GM12878 (cell line): ENCODE measurements at regions not wholly inside any gene's neighbourhood (a gene's known extent, or its start where the extent isn't known, plus 50 kb on each side); places are given as distances from the start of the nearest gene placed in this dataset.

Experiments used
- ATAC-seq: fragments of 200-7000 bp; cut with Tn5 transposase; 3 replicates; pipeline ENCODE4 v1.9.1; 2020; ENCODE audit warnings: mild to moderate bottlenecking, moderate library complexity
- BruUV-seq: library from RNA; stranded (reverse); fragments of 400-500 nt; replicated peaks from 2 replicates; lab custom pipeline; 2021; lab: Mats Ljungman, UMichigan
- CTCF ChIA-PET: fragments of 300-600 bp; sonication (Branson Sonifier 250); formaldehyde crosslinking; extraction: SDS; loops from one replicate; lab custom pipeline; 2021; ENCODE audit warnings: inconsistent platforms; lab: Yijun Ruan, JAX
- POLR2A ChIA-PET: fragments of 350-600 bp; formaldehyde crosslinking; extraction: SDS; loops from one replicate; lab custom pipeline; 2021; ENCODE audit warnings: inconsistent platforms; lab: Charles Lee
- RAD21 ChIA-PET: fragments of 300-600 bp; sonication (Branson Sonifier 250); formaldehyde crosslinking; loops from one replicate; lab custom pipeline; 2023; ENCODE audit warnings: antibody characterized with exemption; ENCODE audit not compliant: unreplicated experiment; lab: Charles Lee
- SMC1A ChIA-PET: fragments of 300-600 bp; sonication (Branson Sonifier 250); formaldehyde crosslinking; loops from one replicate; lab custom pipeline; 2023; ENCODE audit not compliant: unreplicated experiment, uncharacterized antibody; lab: Charles Lee
- DNase-seq: peaks from one replicate; pipeline ENCODE4 v3.0.0-alpha.2; 2011; ENCODE audit warnings: low read depth, low spot score
- FAIRE-seq: peaks from 3 replicates; lab custom pipeline; 2011; peaks lifted over from hg19 to GRCh38; lab: Jason Lieb, UNC
- H2AFZ ChIP-seq: 2 replicates; pipeline ENCODE4 v1.6.0; 2011; ENCODE audit warnings: low read depth, low read length, control low read depth; ENCODE audit not compliant: control insufficient read depth
- H3K27ac ChIP-seq: 2 replicates; pipeline ENCODE4 v1.5.1; 2011; ENCODE audit warnings: control low read depth; ENCODE audit not compliant: control insufficient read depth, insufficient read depth
- H3K27me3 ChIP-seq, 2 experiments: replicated peaks in 1 of 2; 2 replicates each; pipeline versions ENCODE4 v1.6.0 to v1.6.1; 2011; ENCODE audit warnings: low read length in 1 of 2; ENCODE audit not compliant: control insufficient read depth in 2 of 2, insufficient read depth in 2 of 2
- H3K36me3 ChIP-seq, 2 experiments: 2 replicates each; pipeline ENCODE4 v1.5.1; 2011; ENCODE audit warnings: low read length in 1 of 2; ENCODE audit not compliant: control insufficient read depth in 2 of 2, insufficient read depth in 2 of 2
- H3K4me1 ChIP-seq: 2 replicates; pipeline ENCODE4 v1.6.1; 2011; ENCODE audit warnings: mild to moderate bottlenecking, low read length, moderate library complexity, mixed read lengths; ENCODE audit not compliant: control insufficient read depth, insufficient read depth
- H3K4me2 ChIP-seq: 2 replicates; pipeline ENCODE4 v1.6.0; 2011; ENCODE audit warnings: control low read depth; ENCODE audit not compliant: control insufficient read depth, insufficient read depth
- H3K4me3 ChIP-seq: fragments of 200-600 bp; sonication (generic); 2 replicates; pipeline ENCODE4 v1.5.1; 2016
- H3K79me2 ChIP-seq: 2 replicates; pipeline ENCODE4 v1.6.0; 2011; ENCODE audit warnings: low read length; ENCODE audit not compliant: control insufficient read depth, insufficient read depth
- H3K9ac ChIP-seq: 2 replicates; pipeline ENCODE4 v1.8.0; 2011; ENCODE audit warnings: low read length, control low read depth, mixed read lengths; ENCODE audit not compliant: control insufficient read depth, insufficient read depth
- H3K9me3 ChIP-seq: replicated peaks from 3 replicates; pipeline ENCODE4 v1.5.1; 2011; ENCODE audit warnings: mild to moderate bottlenecking, low read length; ENCODE audit not compliant: control insufficient read depth, insufficient read depth
- H4K20me1 ChIP-seq: 2 replicates; pipeline ENCODE4 v1.6.0; 2011; ENCODE audit not compliant: control insufficient read depth, insufficient read depth
- BRCA1 ChIP-seq: IDR thresholded peaks from 2 replicates; pipeline ENCODE4 v1.6.1; 2011; ENCODE audit warnings: low read depth, low read length, improper control_type of control experiment
- CREM ChIP-seq: IDR thresholded peaks from 2 replicates; pipeline ENCODE4 v1.6.1; 2014; ENCODE audit warnings: antibody characterized with exemption, low read depth
- IKZF1 ChIP-seq: fragments of 450-650 bp; conservative IDR thresholded peaks from 2 replicates; pipeline ENCODE4 v1.6.1; 2017; ENCODE audit warnings: antibody characterized with exemption, mild to moderate bottlenecking
- MAX ChIP-seq: IDR thresholded peaks from 2 replicates; pipeline ENCODE4 v1.6.1; 2012; ENCODE audit warnings: low read depth, low read length, improper control_type of control experiment
- PAX5 ChIP-seq: IDR thresholded peaks from 2 replicates; pipeline ENCODE4 v1.6.1; 2011; ENCODE audit warnings: low read depth, low read length, borderline replicate concordance
- SMAD1 ChIP-seq: fragments of 450-650 bp; IDR thresholded peaks from 2 replicates; pipeline ENCODE4 v1.6.1; 2018; ENCODE audit warnings: mild to moderate bottlenecking, low read depth; ENCODE audit not compliant: partially characterized antibody
- SREBF1 ChIP-seq: IDR thresholded peaks from 2 replicates; pipeline ENCODE4 v1.6.1; 2012; ENCODE audit warnings: mild to moderate bottlenecking, low read length
- TARDBP ChIP-seq: IDR thresholded peaks from 2 replicates; pipeline ENCODE4 v1.6.1; 2016; ENCODE audit warnings: borderline replicate concordance
- TBL1XR1 ChIP-seq: IDR thresholded peaks from 2 replicates; pipeline ENCODE4 v1.6.1; 2012; ENCODE audit warnings: low read depth, low read length, improper control_type of control experiment
- USF1 ChIP-seq: IDR thresholded peaks from 2 replicates; pipeline ENCODE4 v1.6.1; 2011; ENCODE audit warnings: borderline replicate concordance, low read depth, mild to moderate bottlenecking, moderate library complexity, mixed read lengths, low read length; ENCODE audit not compliant: insufficient read depth; ENCODE audit errors: extremely low read length
- ZNF384 ChIP-seq: IDR thresholded peaks from 2 replicates; pipeline ENCODE4 v1.6.1; 2012; ENCODE audit warnings: low read depth, mild to moderate bottlenecking, low read length, improper control_type of control experiment, borderline replicate concordance
- WGBS: methylation state at CpG from one replicate; pipeline ENCODE4 v1.1.6; 2016; ENCODE audit warnings: low lambda C conversion rate; ENCODE audit not compliant: insufficient replicate concordance, insufficient coverage; ENCODE audit errors: missing lambda C conversion rate; 5-methylcytosine and 5-hydroxymethylcytosine counted together
- in situ Hi-C: fragments of 300-500 bp; cut with MboI; formaldehyde crosslinking; loops from 9 replicates; pipeline ENCODE4 v1.14.3; 2018; ENCODE audit warnings: mixed read lengths
- intact Hi-C: fragments of 100-400 bp; cut with micrococcal nuclease; formaldehyde crosslinking; loops from one replicate; pipeline ENCODE4 v1.14.2; 2022; ENCODE audit not compliant: unreplicated experiment
- TF ChIP-seq, protein P1 (sequence below): fragments of 450-650 bp; formaldehyde crosslinking; IDR thresholded peaks from 2 replicates; pipeline ENCODE4 v1.4.0; 2020; ENCODE audit warnings: mild to moderate bottlenecking, moderate library complexity
- TF ChIP-seq, protein P2 (sequence below): IDR thresholded peaks from 2 replicates; pipeline ENCODE4 v1.6.1; 2011; ENCODE audit warnings: borderline replicate concordance, low read depth, mild to moderate bottlenecking, moderate library complexity, low read length; ENCODE audit not compliant: insufficient read depth, poor library complexity, severe bottlenecking
- TF ChIP-seq, protein P3 (sequence below): IDR thresholded peaks from 2 replicates; pipeline ENCODE4 v1.6.1; 2012; ENCODE audit warnings: low read depth, low read length, improper control_type of control experiment

DNA sequence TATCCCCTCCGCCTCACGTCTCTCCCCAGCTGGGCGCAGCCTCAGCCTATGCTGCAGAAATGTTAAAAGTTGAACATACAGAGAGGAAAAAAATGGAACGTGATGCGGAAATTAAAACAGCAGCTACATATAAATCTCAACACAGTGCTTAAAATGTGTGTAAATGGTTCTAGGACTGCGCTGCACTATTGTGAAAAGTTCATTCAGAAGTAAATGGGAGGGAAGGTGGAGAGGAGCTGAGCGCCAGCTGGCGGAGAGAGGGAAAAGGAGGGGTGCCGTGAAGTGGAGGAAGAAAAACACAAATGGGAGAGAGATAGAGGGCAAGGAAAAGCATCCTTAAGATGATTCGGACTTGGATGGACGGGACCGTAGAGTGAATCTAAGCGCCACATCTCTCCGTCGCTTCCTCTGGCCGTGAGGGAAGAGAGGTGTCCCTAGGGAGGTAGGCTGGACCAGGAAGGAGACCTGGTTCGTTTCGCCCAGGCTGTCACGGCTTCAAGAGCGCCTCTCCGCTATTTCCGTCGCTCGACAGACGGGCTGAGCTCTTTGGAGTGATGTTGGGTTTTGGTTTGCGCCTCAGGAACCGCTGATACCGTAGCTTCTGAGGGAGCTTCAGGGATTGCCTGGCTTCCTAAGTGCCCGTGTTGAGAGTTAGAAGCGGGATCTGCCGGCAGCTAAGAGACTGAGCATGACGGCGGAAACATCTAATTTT, 113.7 kb downstream of the TRIM27 start (continued):
- TF ChIP-seq, protein P1, sequence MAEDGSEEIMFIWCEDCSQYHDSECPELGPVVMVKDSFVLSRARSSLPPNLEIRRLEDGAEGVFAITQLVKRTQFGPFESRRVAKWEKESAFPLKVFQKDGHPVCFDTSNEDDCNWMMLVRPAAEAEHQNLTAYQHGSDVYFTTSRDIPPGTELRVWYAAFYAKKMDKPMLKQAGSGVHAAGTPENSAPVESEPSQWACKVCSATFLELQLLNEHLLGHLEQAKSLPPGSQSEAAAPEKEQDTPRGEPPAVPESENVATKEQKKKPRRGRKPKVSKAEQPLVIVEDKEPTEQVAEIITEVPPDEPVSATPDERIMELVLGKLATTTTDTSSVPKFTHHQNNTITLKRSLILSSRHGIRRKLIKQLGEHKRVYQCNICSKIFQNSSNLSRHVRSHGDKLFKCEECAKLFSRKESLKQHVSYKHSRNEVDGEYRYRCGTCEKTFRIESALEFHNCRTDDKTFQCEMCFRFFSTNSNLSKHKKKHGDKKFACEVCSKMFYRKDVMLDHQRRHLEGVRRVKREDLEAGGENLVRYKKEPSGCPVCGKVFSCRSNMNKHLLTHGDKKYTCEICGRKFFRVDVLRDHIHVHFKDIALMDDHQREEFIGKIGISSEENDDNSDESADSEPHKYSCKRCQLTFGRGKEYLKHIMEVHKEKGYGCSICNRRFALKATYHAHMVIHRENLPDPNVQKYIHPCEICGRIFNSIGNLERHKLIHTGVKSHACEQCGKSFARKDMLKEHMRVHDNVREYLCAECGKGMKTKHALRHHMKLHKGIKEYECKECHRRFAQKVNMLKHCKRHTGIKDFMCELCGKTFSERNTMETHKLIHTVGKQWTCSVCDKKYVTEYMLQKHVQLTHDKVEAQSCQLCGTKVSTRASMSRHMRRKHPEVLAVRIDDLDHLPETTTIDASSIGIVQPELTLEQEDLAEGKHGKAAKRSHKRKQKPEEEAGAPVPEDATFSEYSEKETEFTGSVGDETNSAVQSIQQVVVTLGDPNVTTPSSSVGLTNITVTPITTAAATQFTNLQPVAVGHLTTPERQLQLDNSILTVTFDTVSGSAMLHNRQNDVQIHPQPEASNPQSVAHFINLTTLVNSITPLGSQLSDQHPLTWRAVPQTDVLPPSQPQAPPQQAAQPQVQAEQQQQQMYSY (CRISPR knock-in tag), result no peak
- TF ChIP-seq, protein P2, sequence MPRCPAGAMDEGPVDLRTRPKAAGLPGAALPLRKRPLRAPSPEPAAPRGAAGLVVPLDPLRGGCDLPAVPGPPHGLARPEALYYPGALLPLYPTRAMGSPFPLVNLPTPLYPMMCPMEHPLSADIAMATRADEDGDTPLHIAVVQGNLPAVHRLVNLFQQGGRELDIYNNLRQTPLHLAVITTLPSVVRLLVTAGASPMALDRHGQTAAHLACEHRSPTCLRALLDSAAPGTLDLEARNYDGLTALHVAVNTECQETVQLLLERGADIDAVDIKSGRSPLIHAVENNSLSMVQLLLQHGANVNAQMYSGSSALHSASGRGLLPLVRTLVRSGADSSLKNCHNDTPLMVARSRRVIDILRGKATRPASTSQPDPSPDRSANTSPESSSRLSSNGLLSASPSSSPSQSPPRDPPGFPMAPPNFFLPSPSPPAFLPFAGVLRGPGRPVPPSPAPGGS, result no peak
- TF ChIP-seq CREM, result no peak

GRCh38 chr6:28810659-28811053, 113.1 kb downstream of the TRIM27 start:
- Histone ChIP-seq H3K9ac (no peak overlapping the region), H2AFZ (no peak overlapping the region), H3K79me2 (no peaks in the 10 kb centered on the region), H3K4me2 (peak overlapping the region; percentile 15; the same call in 1 of the 2 replicates), H3K4me1 (no peaks in the 10 kb centered on the region), H3K9me3 (peaks cover 3% of the 10 kb centered on the region; the same call in 2 of the 3 replicates), H3K27ac (no peak overlapping the region), H3K4me3 (no peak overlapping the region), H3K36me3 (no peaks in the 10 kb centered on the region), H4K20me1 (no peaks in the 10 kb centered on the region), H3K27me3 (peaks cover 10 to 16% of the 10 kb centered on the region in 2 experiments)
- intact Hi-C loops, result no loop called here
- ChIA-PET SMC1A (interaction anchor here (0.8 kb wide), 1 partner anchor 16 kb away, joined by 6 read pairs; no protein-coding TSS in a partner anchor), CTCF (interaction anchor here (1.4 kb wide), 1 partner anchor 205 kb away, joined by 3 read pairs; no protein-coding TSS in a partner anchor), RAD21 (no interaction called here), POLR2A (no interaction called here)
- WGBS, result 16% methylated on average over 14 of the region's 14 CpGs
- FAIRE-seq (no peak), ATAC-seq (no peak), DNase-seq (no peak)
- BruUV-seq, result no TSS peak
- in situ Hi-C loops, result no loop called here
- TF ChIP-seq MAX (no peak), USF1 (no peak), PAX5 (no peak), BRCA1 (no peak), SMAD1 (no peak), TBL1XR1 (no peak), TARDBP (no peak), IKZF1 (no peak), ZNF384 (no peak), SREBF1 (no peak)
- TF ChIP-seq, protein P3, sequence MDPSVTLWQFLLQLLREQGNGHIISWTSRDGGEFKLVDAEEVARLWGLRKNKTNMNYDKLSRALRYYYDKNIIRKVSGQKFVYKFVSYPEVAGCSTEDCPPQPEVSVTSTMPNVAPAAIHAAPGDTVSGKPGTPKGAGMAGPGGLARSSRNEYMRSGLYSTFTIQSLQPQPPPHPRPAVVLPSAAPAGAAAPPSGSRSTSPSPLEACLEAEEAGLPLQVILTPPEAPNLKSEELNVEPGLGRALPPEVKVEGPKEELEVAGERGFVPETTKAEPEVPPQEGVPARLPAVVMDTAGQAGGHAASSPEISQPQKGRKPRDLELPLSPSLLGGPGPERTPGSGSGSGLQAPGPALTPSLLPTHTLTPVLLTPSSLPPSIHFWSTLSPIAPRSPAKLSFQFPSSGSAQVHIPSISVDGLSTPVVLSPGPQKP, result no peak
